ENCODE measurements at regions not wholly inside any gene's neighbourhood (a gene's known extent, or its start where the extent isn't known, plus 50 kb on each side); places are given as distances from the start of the nearest gene placed in this dataset.

DNA sequence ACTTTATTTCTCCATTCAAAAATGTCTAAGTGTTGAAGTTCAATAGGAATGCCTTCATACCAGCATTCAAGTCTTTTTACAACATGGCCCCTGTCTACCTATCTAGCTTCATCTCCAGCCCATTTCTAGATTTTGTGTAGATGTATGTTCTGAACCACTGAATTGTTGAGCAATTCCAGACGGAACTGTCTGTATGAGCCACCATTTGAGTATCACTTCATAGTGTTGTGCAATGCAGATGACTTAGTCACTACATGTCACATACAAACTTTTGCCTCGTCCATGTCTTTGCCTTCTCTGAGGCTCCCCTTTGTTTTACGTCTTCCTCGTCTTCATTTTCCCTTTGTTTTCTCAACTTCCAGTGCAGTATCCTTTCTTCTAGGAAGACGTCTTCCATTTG is 118.1 kb downstream of the INHBA start:
- no peak overlapping the region for H3K27ac ChIP-seq
- POLR2A ChIA-PET (ENCODE audit: low non-redundant PET) = no interaction called here
- DNase-seq (ENCODE audit: low spot score) = no peak
- CTCF ChIA-PET = interaction anchor here (0.7 kb wide), 1 partner anchor 899 kb away, joined by 3 read pairs; no protein-coding TSS in a partner anchor
- TF ChIP-seq, protein P1, sequence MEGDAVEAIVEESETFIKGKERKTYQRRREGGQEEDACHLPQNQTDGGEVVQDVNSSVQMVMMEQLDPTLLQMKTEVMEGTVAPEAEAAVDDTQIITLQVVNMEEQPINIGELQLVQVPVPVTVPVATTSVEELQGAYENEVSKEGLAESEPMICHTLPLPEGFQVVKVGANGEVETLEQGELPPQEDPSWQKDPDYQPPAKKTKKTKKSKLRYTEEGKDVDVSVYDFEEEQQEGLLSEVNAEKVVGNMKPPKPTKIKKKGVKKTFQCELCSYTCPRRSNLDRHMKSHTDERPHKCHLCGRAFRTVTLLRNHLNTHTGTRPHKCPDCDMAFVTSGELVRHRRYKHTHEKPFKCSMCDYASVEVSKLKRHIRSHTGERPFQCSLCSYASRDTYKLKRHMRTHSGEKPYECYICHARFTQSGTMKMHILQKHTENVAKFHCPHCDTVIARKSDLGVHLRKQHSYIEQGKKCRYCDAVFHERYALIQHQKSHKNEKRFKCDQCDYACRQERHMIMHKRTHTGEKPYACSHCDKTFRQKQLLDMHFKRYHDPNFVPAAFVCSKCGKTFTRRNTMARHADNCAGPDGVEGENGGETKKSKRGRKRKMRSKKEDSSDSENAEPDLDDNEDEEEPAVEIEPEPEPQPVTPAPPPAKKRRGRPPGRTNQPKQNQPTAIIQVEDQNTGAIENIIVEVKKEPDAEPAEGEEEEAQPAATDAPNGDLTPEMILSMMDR (conservative IDR thresholded peaks at IDR 0.05; ENCODE audit: low read depth) = no peak

- CTCF ChIA-PET = no interaction called here
- POLR2A ChIA-PET (ENCODE audit: low non-redundant PET) = no interaction called here
- DNase-seq (ENCODE audit: low spot score) = no peak
Measured at GRCh38 chr7:41582116-41582515, 120.8 kb downstream of the INHBA start.

DNA sequence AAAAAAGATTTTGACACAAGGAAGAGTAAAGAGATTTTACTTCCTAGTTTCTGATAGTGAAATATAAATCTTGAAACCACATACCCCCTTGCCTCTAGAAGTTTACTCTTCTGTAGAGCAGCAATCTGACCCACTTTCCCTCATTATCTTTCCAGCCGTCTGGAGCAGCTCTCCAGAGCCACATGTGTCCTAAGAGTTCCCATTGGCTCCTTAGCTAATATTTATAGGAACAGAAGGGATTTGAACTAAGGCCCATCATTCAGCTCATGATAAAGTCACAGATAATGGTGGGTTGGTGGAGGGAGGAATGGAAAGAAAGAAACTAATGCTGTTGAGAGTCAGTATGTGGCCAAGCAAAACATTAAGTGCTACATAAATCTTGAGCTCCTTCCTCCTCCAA is 121.8 kb downstream of the INHBA start:
- ChIA-PET POLR2A (ENCODE audit: low non-redundant PET) (no interaction called here), CTCF (no interaction called here)
- TF ChIP-seq, protein P1 (conservative IDR thresholded peaks at IDR 0.05; ENCODE audit: low read depth) = no peak
- no peak for DNase-seq (ENCODE audit: low spot score)
- H3K27ac ChIP-seq = no peak overlapping the region

More at GRCh38 chr7:41582116-41582515, 120.8 kb downstream of the INHBA start:
- no peak overlapping the region for H3K27ac ChIP-seq
- TF ChIP-seq, protein P1 (conservative IDR thresholded peaks at IDR 0.05; ENCODE audit: low read depth) = no peak

DNA sequence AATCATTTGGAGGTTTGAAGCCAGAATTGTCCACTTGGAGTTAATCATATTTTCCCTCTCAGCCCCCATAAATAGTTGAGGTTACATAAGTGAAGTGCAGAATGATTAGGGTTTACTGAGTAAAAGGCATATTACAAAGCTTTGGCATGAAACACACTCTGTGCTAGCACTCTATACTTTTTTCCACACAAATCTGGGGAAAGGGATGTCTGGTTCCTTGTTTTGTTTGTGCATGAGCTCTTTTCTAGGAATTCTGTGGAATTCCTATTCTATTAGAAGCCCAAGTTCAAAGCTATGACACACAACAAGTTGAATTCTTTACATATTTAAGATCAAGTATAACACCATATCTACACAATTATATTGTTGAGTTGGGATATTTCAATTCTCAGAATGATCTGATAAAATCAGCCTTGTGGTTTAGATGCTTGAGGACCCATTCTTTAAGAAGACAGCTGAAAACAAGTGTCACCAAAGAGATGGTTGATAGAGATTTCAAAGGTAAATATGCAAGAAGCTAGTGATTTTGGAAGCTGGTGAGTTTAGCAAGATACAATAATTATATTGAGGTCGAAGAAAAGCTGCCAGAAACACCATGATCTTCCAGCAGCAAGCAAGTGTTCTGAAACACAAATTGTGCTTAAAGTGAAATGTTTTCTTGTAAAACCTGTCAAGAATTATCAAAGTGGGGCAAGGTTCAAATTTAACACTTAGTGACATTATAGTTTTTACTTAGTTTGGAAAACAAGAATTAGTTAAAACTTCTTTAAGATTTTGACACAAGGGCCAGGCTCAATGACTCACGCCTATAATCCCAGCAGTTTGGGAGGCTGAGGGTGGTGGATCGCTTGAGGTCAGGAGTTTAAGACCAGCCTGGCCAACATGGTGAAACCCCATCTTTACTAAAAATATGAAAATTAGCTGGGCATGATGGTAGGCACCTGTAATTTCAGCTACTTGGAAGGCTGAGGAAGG is 122.6 kb downstream of the INHBA start:
- no peak for DNase-seq (ENCODE audit: low spot score)
- CTCF ChIA-PET = no interaction called here
- POLR2A ChIA-PET (ENCODE audit: low non-redundant PET) = no interaction called here
- H3K27ac ChIP-seq = no peak overlapping the region
- TF ChIP-seq, protein P1 (conservative IDR thresholded peaks at IDR 0.05; ENCODE audit: low read depth) = no peak

DNA sequence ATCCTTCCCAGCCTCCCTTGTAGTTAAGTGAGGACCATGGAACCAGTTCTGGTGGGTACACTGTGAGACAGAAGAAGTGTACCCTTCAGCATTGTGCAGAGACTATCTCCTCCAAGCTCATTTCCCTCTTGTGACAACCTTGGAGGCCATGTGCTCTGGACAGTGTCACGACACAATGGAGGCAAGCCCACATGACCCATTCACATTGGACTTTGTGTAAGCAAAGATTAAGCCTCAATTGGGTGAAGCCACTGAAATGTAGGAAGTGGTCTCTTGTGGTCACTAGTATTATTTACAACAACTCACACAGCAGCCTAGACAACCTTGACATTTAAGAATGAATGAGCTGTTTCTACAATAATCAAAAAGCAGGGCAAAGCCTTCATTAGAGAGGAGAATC is 124.2 kb downstream of the INHBA start:
- ChIA-PET POLR2A (ENCODE audit: low non-redundant PET) (no interaction called here), CTCF (no interaction called here)
- TF ChIP-seq, protein P1 (conservative IDR thresholded peaks at IDR 0.05; ENCODE audit: low read depth) = no peak
- no peak overlapping the region for H3K27ac ChIP-seq
- no peak for DNase-seq (ENCODE audit: low spot score)

DNA sequence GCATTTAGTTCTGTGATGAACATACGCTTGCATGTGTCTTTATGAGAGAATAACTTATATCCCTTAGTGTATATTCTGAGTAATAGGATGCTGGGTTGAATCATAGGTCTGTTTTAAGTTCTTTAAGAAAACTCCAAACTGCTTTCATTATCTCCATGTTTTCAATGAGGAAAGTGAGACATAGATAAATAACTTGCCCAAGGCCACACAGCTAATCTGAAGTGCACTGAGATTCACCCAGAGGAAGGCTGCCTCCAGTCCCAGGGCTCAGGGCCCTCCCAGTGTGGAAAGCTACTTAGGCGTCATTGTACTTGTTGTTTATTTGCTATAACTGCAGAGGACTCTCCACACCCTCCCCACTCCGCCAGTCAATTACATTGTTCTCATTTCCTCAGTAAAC is 126.7 kb downstream of the INHBA start:
- no peak for DNase-seq (ENCODE audit: low spot score)
- CTCF ChIA-PET = no interaction called here
- H3K27ac ChIP-seq = no peak overlapping the region
- POLR2A ChIA-PET (ENCODE audit: low non-redundant PET) = no interaction called here
- TF ChIP-seq, protein P1 (conservative IDR thresholded peaks at IDR 0.05; ENCODE audit: low read depth) = no peak
